HG03571 (cell line): ENCODE measurements at regions not wholly inside any gene's neighbourhood (a gene's known extent, or its start where the extent isn't known, plus 50 kb on each side); places are given as distances from the start of the nearest gene placed in this dataset.
"Not testable (repeated sequence)": the region's sequence is repeated elsewhere in the genome, so short reads cannot be mapped to it uniquely, and the experiment has no call there.

ENCODE experiments used
- ATAC-seq: cut with Tn5 transposase; IDR thresholded peaks from one replicate; pipeline ENCODE4 v1.9.1; 2021; ENCODE audit not compliant: unreplicated experiment

- ATAC-seq: no peak
These were observed 302.2 kb downstream of the FOXL1 start for GRCh38 chr16:86880316-86881117.

- no peak for ATAC-seq
These were observed 302.8 kb downstream of the FOXL1 start for GRCh38 chr16:86881118-86881510.

- no peak for ATAC-seq
These were observed 303.5 kb downstream of the FOXL1 start for GRCh38 chr16:86881861-86882273.

GRCh38 chr16:86882586-86883280 lies 304.4 kb downstream of the FOXL1 start:
- no peak for ATAC-seq

GRCh38 chr16:86883583-86884389 lies 305.4 kb downstream of the FOXL1 start:
- ATAC-seq: no peak

- ATAC-seq: no peak
These were observed 306.0 kb downstream of the FOXL1 start for GRCh38 chr16:86884390-86884650.

- ATAC-seq: no peak
These were observed 306.8 kb downstream of the FOXL1 start for GRCh38 chr16:86885139-86885538.

- ATAC-seq: no peak
These were observed 308.3 kb downstream of the FOXL1 start for GRCh38 chr16:86886651-86887050.

GRCh38 chr16:86887416-86887815 lies 309.1 kb downstream of the FOXL1 start:
- no peak for ATAC-seq

GRCh38 chr16:86888231-86889053 lies 310.1 kb downstream of the FOXL1 start:
- ATAC-seq: no peak

- not testable (repeated sequence) for ATAC-seq
These were observed 310.7 kb downstream of the FOXL1 start for GRCh38 chr16:86889054-86889366.

GRCh38 chr16:86889974-86890373 lies 311.6 kb downstream of the FOXL1 start:
- no peak for ATAC-seq

- ATAC-seq: no peak
These were observed 312.8 kb downstream of the FOXL1 start for GRCh38 chr16:86891121-86891520.

GRCh38 chr16:86891631-86892030 lies 313.3 kb downstream of the FOXL1 start:
- no peak for ATAC-seq

- no peak for ATAC-seq
These were observed 314.2 kb downstream of the FOXL1 start for GRCh38 chr16:86892509-86892908.

- no peak for ATAC-seq
These were observed 315.2 kb downstream of the FOXL1 start for GRCh38 chr16:86893506-86893905.

GRCh38 chr16:86894029-86894567 lies 315.7 kb downstream of the FOXL1 start:
- no peak for ATAC-seq

GRCh38 chr16:86894925-86895324 lies 316.6 kb downstream of the FOXL1 start:
- no peak for ATAC-seq

GRCh38 chr16:86895606-86896005 lies 317.3 kb downstream of the FOXL1 start:
- ATAC-seq: no peak

- ATAC-seq: no peak
These were observed 318.6 kb downstream of the FOXL1 start for GRCh38 chr16:86896976-86897375.

GRCh38 chr16:86897486-86897885 lies 319.1 kb downstream of the FOXL1 start:
- ATAC-seq: no peak
